Ureter (tissue), 1 donor: ENCODE measurements at regions not wholly inside any gene's neighbourhood (a gene's known extent, or its start where the extent isn't known, plus 50 kb on each side); places are given as distances from the start of the nearest gene placed in this dataset.
"Not testable (repeated sequence)": the region's sequence is repeated elsewhere in the genome, so short reads cannot be mapped to it uniquely, and the experiment has no call there.

Source experiments
- DNase-seq: peaks from one replicate; pipeline ENCODE4 v3.0.0-alpha.2; 2020; ENCODE audit warnings: low spot score
- donor health status: DM: yes; HTN: yes; CAD: no.

DNA sequence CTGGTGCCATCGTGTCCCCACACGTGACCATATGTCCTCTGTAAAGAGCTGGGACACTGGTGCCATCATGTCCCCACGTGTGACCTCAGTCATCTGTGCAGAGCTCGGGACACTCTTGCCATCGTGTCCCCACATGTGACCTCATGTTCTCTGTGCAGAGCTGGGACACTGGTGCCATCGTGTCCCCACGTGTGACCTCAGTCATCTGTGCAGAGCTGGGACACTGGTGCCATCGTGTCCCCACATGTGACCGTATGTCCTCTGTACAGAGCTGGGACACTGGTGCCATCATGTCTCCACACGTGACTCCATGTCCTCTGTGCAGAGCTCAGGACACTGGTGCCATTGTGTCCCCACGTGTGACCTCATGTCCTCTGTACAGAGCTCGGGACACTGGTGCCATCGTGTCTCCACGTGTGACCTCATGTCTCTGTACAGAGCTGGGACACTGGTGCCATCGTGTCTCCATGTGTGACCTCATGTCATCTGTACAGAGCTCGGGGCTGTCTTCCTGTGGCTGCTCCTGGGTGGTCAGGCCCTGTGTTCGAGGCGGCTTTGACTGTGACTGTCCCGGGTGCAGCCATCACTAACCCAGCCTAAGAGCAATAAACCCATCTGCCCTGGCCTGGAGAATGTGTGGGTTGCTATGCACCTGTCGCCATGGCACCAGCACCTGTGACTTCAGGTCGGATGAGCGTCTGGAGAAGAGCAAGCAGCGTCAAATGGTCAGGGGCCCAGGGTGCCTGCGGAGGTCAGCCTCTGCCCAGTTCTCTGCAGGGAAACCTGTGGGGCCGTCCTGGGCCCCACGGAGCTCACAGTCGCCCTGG, 334.4 kb downstream of the ADGRD1 start:
- DNase-seq, result peak; percentile 36

DNA sequence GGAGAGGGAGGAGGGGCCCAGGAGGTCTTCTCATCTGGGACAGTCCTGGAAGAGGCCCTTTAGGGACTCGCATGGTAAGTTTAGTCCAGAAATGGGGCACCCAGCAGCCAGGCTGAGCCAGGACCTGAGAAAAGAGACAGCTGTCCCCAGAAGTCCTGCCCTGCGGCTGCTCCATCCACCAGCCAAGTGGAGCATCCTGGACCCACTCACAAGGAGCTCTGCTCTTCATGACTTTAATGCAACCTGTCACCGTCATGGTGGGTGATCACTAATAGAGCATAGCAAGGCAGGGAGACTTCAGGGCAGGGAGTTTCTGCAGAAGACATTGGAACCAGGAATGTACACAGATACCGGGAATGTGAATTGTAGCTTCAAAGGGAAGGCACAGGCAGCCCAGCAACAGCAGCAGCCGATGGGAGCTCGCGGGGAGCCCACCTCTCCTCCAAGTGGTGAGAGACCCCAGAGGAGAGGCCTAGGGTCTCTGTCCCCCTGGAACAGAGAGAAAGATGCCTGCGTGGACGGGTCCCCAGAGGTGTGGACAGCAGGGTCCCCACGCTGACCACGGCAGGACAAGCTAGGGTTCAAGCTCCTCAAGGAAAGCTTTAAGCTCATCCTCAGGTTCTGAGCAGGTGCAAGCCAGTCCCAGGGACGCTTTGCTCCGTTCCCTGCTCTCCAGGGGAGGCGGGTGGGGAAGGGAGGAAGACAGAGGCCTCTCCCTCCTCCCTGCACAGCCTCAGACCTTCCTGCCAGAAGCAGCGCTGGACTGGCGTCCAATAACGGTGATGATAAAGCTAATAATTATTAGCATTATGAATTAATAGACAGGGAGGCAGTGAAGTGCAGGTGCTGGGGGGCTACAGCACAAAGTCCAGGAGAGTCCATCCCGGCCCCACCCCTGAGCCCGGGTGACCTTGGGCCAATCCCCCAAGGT, 335.3 kb downstream of the ADGRD1 start:
- DNase-seq, result peak; percentile 10

DNA sequence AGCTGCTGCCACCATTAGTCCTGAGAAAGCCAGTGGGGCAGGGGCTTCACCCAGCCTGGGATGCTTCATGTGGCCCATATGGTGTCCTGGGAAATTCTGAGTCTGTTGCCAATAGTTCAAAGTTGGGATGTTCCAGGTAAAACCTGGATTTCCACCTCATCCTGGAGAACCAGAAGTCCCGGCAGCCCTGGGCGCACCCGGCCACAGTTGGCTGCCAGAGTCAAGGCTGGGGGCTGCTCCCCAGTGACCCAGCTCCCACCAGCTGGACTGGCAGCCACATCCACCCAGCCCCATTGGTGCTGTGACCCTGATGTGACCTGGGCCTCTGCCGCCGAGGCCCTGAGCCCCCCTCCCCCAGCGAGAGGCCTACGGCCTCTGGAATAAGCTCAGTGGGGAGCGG, 336.1 kb downstream of the ADGRD1 start:
- peak; percentile 20 for DNase-seq

DNA sequence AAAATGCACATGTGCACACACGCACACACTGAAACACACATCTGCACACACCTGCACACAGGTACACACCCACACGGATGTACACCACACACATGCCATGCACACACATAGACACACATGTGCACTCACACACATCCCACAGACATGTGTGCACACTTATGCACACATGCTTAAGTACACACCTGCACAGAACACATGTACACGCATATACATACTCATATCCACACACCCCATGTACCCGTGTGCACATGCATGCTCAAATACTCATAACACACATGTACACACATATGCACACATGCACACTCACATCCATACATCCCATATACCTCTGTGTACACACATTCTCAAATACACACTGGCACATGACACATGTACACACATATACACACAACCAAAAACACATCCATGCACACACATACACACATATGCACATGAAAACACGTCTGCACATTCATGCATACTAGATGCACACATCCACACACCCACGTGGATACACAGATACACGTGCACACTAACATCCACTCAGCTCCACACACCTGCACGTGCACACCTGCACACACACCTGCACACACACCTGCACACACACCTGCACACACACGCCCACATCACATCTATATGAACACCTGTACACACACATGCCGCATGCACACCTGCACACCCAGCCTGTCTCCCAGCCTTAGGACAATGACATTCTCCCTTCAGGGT, 336.7 kb downstream of the ADGRD1 start:
- peak; percentile 2 for DNase-seq

DNA sequence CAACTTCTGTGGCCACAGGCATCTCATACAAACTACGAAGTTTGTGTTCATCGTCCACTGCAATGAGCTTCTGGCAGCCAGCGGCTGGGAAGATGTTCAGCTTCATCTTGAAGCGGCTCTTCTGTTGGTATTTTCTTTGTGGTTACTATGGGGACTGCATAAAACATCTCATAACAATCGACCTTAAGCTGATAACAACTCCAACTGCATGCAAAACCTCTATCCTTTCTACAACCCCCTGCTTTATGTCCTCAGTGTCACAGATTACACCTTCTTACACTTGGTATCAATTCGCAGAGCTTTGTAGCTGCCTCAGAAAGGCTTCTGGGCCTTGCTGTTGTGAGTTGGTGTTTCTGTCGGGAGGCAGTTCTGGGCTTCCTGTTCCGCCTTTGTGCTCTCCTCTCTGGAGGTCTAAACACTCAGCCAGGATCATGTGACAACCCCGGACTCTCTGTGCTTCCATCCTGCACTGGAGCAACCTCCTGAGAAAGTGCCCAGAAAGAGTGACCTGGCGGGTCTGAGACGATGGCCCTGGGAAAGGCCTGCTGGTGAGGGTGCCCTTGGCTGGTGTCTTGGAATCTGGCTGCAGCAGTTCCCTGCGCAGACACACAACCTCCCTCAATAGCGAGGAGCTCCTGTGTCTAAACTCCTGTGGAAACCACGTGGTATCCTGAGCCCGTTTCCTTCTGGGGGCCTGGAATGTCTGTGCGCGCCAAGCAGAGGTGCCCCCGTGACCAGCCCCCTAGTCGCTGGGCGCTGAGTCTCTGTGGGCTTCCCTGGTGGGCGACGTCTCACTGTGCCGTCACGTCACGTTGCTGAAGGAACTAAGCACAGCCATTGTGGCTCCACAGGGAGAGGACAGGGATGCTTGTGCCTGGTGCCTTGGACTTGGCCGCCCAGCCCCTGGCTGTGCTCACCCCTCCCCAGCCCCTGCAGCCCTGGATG, 339.6 kb downstream of the ADGRD1 start:
- DNase-seq, result peak; percentile 42

DNA sequence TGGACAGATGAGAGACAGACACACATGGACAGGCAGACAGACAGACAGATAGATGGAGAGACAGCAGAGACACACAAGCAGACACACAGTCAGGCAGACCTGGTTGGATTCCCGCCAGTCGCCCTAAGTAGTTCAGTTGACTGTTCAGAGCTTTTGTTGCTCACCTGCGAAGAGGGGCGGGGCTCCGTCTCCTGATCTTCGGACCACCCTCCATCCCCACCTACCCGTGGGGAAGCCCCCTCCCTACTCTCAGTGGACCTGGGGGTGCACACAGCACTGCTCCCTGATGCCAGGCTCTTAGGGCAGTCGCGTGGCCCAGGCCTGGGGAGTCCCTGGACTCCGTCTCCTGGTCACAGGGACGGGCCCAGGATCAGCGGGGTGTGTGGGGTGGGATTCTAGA, 341.0 kb downstream of the ADGRD1 start:
- not testable (repeated sequence) for DNase-seq

DNA sequence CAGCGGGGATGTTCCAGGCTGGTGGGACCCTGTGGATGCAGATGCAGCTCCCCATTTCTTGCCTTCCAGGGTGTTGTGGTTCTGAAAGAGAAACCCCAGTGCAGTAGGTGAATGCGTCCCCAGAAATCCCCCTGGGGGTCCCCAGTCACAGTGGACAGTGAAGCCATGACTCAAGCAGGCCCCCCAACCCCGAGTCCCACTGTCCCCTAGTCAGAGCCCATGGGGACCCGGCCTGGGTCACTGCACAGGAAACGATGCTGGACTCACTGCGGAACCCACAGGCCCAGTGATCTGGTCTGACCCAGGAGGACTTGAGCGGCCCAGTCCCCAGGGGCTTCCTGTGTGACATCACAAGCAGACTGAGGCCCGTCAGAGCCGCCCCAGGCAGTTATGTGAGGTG, 341.4 kb downstream of the ADGRD1 start:
- DNase-seq, result not testable (repeated sequence)

DNA sequence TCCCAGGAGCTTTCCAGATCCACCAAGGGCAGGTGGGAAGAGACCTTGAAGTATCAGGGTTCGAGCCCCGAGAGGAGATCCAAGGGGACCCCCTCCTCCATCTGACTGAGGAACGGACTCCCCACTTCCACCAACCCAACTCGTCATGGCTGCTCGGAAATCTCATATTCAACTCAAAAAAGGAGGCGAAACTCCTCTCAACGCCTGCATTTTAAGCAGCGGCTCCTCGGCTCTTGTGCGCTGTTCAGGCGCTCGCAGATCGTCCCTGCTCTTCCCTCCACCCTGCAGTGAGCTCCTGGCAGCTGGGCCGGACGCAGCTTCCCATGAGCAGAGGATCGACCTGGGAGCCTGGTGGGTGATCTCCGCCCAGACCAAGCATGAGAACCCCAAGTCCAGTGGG, 341.9 kb downstream of the ADGRD1 start:
- DNase-seq, result not testable (repeated sequence)

DNA sequence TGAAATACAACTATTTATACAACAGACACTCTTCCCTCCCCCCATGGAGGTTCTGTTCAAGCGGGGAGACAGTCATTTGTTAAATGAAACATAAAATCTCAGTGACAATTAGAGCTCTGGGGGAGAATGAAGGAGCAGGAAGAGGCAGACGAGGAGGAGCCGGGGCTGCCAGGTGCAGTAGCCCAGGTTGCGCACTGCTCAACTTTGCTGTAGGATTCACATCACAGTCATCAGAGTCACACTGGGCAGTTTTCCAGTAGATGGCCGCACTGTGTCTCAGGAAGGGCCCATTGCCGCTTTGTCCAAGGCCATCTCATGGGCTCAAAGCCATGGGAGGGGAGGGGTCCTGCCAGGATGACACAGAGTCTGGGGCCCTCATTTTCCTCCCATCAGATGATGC, 342.4 kb downstream of the ADGRD1 start:
- not testable (repeated sequence) for DNase-seq

DNA sequence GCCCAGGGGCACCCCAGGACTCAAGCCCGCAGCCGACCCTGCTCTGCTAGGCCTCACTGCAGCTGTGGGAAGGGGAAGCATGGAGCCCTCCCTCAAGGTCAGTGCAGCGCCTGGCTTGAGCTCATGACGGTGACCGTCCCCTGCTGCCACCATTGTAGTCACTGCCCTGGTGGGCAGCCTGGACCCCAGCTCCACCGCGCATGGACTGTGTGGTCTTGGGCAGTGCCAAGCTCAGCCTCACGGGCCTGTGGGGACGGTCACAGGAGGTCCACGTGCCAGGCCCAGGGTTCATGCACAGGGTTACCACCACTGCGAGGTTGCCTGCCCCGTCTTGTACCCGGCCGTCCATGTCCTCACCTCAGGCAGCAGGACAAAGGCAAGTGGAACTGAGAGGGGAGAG, 342.9 kb downstream of the ADGRD1 start:
- DNase-seq, result not testable (repeated sequence)

DNA sequence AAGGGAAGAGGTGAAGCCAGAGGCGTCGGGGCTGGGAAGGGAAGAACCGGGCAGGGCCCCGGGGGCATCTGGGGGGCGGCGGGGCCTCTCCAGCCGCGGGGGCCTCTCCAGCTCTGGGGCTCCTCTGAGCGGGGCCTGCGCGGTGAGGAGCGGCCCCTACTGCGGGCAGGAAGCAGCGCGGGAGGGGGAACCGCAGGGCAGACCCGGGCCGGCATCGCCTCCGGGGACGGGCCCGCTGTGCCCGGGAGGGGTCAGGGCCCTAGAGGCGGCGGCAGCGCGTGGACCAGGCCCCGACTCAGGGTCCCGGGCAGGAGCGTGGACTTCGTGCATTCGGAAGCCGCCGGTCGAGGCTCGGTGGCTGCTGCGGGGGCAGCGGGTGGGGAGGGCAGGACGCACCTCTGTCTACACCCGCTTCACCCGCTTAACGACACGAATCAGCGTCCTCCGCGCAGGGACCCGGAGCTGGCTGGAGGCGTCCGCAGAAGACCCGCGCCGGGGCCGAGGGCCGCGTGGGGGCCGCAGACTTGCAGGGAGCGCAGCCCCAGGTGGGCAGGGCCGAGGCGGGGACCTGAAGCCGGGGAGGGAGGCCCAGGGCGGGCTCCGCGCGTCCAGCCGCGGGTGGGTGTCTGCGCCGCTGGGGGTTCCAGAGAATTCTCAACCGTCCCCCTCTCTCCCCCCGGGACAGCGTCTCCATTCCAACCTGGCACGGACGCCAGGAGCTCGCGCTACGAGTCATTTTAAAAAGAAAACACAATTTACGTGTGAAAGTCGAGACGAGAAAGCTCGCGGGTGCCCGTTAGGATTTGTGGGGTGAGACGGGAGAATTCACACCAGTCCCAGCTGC, 345.0 kb downstream of the ADGRD1 start:
- DNase-seq, result not testable (repeated sequence)

DNA sequence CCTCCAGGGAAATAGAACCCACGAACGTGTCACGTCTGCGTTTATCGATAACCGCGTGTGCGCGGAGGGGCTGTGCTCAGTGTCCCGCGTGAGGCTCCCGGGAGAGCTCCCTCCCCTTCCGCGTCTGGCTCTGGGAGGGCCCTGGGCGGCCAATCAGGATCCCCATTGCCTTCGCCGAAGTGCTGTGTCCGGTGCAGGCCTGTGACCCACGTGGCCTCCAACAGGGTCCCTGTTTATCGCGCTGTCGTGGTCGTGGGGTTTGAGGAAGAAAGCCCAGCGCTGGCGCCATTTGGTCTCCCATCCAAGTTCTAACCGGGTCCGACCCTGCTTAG, 345.6 kb downstream of the ADGRD1 start:
- not testable (repeated sequence) for DNase-seq

DNA sequence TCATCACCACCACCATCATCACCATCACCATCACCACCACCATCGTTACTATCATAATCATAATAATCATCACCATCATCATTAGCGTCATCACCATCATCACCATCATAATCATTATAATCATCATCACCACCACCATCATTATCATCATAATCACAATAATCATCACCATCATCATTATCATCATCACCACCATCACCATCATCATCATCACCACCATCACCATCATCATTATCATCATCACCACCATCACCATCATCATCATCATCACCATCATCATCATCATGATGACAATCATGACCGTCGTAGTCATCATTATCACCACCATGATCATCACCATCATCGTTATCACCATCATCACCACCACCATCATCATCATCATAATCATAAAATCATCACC, 349.9 kb downstream of the ADGRD1 start:
- not testable (repeated sequence) for DNase-seq

DNA sequence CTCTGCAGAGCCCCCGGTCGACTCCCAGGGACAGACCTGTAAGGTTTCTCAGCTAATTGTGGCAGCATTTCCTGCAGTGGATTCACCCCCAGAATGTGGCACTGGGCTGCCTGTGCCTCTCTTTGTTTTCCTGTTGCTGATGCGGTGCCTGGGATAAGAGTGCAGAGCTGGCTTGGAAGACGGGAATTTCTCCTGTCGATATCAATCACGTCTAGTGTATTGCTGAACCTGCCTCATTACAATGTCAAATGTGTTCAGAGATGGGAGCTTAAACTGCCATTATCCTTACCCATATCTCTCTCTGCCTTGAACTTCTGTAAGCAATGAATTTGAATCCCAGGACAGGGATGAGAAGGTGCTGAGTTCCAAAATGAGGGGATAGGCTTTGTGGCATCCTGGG, 350.9 kb downstream of the ADGRD1 start:
- not testable (repeated sequence) for DNase-seq

DNA sequence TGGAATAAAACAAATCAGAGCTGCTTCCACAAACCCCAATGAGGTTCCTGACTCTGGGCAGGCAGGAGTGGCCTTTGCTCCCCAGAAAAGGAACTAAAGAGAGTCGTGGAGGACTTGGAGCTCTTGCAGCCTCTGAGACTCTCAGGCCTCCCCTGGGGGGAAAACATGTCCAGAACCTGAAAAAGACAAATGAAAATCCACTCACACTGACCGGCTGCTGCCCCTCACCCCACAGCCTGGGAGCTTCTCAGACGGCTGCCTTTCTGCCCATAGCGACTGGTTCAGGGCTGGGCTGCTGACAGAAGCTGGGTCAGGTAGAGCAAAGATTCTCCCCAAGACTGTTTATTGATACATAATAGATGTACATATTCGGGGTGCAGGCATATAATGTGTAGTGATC, 356.0 kb downstream of the ADGRD1 start:
- no peak for DNase-seq

DNA sequence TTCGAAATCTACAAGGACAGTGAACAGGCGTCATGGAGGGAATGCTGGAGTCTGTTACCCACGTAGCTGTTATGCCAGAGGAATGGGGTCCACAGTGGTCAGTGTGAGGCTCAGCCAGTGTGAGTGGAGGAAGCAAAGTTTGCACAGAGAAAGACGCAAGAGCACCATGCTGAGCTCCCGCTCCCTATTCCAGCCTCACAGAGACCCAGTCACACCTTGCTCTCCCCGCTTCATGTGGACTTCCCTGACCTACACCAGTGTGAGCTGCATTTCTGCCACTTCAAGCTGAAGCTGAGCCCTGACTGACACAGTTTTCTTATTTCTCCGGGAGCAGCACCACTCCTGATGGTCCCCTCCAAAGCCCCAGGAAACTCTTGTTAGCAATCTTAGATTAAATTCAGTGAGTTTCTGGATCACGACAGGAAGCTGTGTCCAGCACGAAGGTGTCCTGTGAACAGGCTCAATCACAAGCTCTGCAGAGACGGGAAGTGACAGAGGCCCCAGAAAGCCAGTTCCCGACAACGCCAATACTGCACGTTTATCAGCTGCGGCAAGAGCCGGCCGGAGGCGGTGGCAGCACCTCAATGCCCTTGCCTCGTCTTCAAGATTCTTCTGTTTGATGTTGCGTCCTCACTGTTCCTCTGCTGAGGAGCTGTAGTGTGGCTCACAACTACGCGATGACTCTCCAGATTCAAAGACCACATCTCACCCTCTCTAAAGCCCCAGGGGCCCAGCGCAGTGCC, 356.7 kb downstream of the ADGRD1 start:
- DNase-seq, result not testable (repeated sequence)

DNA sequence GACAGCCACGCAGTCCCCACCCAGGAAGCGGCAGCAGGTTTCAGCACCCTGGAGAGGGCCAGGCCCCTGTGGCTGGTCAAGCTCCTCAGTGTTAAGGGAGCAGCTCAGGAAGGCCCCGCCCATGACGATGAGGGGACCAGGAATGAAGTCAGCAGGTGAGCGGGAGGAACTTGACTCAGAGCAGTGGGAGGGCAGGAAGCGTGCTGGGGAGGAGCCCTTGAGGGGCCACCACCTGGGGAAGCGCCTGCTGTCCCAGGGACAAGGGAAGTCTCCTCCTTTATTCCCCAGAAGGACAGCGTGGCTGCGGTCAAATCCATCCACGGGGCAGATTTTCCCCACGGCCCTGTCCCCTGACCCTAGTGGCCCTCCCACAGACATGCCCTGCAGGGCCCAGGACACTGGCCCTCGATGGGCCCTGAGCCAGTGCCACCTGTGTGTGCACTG, 357.6 kb downstream of the ADGRD1 start:
- DNase-seq, result not testable (repeated sequence)

DNA sequence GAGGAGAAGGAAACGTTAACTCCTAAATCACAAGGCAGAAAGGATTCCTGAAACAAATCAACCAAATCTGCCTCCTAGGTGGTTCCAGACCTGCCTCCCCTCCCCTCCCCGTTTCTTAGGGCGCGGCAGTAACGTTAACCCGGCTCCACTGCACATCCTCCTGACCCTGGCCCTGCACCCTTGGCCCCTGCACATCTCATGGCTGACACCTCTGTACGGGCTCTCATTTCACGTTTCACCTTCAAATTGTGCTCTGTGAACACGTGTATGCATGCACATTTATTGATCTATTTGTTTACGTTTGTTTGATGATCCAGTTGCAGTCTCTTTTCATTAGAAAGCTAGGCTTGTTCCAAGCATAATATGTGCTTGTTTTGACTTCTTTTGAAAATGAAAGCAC, 358.1 kb downstream of the ADGRD1 start:
- no peak for DNase-seq

DNA sequence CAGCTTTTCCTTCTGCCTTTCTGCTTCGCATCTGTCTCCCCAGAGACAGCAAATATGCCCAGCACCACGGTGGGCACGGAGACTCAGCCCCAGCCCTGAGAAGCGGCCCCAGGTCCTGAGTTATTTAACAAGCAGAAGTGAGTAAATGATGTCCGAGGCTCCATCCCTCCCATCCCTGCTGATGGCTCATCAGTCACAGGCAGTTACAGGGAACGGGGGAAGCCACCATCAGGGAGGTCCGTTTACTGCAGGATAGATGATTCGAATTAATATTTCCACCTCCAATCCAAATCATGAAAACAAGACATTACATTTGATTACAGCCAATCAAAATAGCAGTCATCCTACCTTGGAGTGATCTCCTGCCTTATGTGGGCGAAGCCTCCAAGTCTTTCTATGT, 358.7 kb downstream of the ADGRD1 start:
- DNase-seq, result not testable (repeated sequence)
